HFF-Myc (cell line): ENCODE measurements at regions not wholly inside any gene's neighbourhood (a gene's known extent, or its start where the extent isn't known, plus 50 kb on each side); places are given as distances from the start of the nearest gene placed in this dataset.

Source experiments
- DNase-seq: peaks from one replicate; pipeline ENCODE4 v3.0.0-alpha.2; 2011; ENCODE audit warnings: low read depth; ENCODE audit errors: extremely low read depth
- H3K4me3 ChIP-seq: replicated peaks from 2 replicates; pipeline ENCODE4 v1.5.1; 2011; ENCODE audit warnings: low read depth, mild to moderate bottlenecking, control low read depth, low read length
- TF ChIP-seq, protein P1 (sequence below): IDR thresholded peaks from 2 replicates; pipeline ENCODE4 v1.5.1; 2012; ENCODE audit warnings: mild to moderate bottlenecking, low read depth, low read length, control low read depth; ENCODE audit errors: missing control alignments

DNA sequence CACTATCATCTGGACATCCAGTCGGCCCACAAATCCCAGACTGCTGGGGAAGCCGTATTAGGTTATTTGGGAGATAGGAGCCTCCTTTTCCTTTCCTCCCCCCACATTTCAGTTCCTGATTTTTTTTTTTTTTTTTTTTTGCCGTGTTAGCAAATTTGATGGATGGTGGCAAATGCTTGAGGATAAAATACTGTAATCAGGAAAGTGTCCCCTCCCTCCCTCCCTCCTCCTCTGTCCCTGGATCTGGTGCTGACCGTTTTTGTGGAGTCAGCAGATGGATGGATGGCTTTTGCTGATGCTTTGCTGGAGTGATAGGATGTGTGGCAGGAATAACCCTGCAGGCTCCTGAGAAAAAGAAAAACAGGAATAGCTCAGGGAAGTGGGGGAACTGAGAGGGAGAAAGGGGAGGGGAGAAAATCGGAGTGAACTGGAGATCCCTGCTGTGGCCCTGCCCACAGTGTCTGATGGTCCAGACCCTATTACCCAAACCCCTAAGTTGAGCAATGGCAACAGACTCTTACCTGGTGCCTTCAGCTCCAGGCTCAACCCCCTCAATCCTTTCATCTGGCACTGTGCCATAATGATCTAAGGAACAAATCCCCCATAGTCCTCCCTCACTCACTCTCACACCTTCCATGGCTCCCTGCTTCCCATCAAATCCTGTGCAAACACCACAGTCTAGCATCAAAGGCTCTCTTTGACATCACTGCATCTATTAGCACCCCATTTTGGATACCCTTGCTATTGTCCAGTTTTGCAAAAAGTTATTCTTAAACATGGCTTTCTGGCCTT lies 277.3 kb upstream of the CHD6 start:
- DNase-seq, result no peak
- H3K4me3 ChIP-seq, result no peak overlapping the region
- TF ChIP-seq, protein P1, sequence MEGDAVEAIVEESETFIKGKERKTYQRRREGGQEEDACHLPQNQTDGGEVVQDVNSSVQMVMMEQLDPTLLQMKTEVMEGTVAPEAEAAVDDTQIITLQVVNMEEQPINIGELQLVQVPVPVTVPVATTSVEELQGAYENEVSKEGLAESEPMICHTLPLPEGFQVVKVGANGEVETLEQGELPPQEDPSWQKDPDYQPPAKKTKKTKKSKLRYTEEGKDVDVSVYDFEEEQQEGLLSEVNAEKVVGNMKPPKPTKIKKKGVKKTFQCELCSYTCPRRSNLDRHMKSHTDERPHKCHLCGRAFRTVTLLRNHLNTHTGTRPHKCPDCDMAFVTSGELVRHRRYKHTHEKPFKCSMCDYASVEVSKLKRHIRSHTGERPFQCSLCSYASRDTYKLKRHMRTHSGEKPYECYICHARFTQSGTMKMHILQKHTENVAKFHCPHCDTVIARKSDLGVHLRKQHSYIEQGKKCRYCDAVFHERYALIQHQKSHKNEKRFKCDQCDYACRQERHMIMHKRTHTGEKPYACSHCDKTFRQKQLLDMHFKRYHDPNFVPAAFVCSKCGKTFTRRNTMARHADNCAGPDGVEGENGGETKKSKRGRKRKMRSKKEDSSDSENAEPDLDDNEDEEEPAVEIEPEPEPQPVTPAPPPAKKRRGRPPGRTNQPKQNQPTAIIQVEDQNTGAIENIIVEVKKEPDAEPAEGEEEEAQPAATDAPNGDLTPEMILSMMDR, result no peak

DNA sequence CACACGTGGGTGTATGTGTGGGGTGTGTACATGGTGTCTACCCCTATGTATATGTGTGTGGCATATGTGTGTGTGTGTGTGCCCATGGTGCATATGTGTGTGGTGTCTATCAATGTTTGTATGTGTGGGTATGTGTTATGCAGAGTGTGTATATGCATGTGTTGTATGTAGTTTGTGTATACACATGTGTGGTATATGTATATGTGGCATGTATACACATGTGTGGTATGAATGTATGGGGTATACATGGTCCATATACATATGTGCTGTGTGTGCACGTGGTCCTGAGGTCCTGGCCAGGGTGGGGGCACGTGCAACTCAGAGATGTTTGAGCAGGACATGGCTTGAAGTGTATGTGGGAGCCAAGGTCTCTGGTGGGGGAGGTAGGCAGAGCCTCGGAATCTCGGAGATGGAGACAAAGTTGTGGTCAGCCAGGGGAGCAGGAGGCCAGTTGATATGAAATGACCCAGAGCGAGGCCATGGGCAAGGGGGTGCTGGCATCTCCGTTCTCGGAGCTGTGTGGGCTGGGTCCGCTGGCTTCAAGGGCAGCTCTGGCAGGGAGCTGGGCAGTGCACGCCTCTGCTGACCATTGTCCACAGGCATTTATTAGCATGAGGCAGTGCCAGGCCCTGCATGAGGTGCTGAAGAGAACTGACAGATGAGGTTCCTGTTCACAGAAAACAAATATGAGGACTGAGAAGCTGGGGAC lies 276.2 kb upstream of the CHD6 start:
- H3K4me3 ChIP-seq, result no peak overlapping the region
- no peak for DNase-seq
- TF ChIP-seq, protein P1, result no peak

DNA sequence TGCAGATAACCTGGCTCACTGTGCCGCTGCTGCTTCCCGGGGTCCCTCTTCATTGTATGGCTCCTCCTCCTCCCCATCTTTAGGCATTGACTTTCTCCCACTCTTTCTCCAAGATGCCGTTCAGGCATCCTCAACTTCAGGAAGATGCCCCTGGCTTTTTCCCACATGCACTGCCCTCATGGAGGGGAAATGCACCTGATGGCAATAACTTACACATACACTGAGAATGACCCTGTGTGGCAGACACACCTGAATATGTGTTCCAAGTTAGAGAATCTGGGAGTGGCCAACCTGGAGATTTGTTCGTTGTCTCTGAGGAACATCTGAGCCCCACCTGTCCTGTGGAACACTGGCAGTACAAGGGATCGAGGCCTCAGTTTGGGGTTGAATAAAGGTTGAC lies 273.9 kb upstream of the CHD6 start:
- no peak for DNase-seq
- TF ChIP-seq, protein P1, result no peak

DNA sequence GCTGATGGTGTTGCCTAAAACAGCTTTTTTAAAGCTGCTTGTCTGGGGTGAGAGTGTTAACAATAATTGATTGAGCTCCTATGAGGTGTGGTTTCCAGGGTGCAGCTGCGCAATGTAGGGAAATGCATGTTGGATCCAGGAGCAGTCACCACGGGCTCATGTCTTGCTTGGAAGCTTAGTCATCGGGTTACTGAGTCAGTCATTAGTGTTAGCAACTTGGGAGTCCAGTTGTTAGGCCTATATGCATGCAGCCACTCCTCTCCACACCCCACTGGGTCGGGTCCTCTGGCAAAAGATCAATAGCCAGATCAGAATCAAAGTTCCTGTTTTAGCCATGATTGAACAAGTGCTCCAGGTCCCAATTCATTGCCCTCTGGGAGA lies 271.7 kb upstream of the CHD6 start:
- H3K4me3 ChIP-seq, result no peak overlapping the region
- TF ChIP-seq, protein P1, result no peak
- DNase-seq, result no peak

More for the DNA sequence above, 273.9 kb upstream of the CHD6 start:
- no peak overlapping the region for H3K4me3 ChIP-seq

DNA sequence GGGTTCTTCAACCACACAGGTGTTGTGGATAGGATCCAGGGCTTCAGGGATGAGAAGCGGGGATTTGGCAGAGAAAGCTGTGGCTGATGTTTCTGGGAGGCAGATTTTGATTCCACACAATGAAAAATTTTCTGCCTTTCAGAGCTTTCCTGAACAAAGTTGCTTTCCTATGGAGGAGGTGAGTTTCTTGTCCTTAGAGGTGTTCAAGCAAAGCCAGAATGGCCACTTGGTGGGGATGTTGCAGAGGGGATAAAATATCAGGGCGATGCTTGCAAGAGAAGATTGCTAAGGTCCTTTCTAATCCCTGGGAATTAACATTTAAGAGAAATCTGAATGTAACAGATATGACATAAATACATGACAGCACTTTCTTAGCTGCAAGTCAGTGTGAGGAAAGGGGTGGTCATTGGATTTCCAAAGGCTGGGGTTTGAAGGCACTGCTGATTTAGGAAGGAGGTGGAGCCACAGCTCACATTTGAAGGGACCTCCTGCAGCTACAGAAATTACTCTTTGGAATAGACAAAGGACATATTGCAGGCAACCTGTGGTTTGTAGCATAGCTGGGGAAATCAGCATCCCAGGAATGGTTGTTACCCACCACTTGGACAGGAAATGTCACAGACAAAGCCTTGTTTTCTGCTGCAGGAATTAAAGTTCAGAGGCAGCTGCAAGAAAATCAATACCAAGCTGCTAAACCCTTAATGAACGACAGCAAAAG lies 271.1 kb upstream of the CHD6 start:
- TF ChIP-seq, protein P1, result no peak
- DNase-seq, result no peak
- H3K4me3 ChIP-seq, result no peak overlapping the region

DNA sequence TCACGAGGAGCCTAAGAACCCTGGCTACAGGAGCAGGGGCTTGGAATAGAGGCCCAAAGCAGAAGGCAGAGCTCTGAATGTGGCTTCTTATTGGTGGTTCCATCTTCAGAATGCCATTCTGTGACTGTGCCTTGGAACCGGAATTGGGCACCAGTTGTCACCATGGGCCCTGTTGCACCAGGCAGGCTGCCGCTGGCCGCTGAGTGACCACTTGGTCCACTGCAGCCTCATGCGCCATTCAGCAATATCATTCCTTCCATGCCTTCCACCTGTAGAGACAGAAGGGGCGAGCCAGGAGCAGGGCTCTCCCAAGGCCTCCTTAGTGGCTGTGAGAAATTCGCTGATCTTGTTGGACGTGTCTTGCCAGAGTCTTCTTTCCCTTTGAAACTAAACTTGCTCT lies 270.3 kb upstream of the CHD6 start:
- TF ChIP-seq, protein P1, result no peak
- H3K4me3 ChIP-seq, result no peak overlapping the region
- DNase-seq, result no peak
